Loucy (cell line): ENCODE measurements at regions not wholly inside any gene's neighbourhood (a gene's known extent, or its start where the extent isn't known, plus 50 kb on each side); places are given as distances from the start of the nearest gene placed in this dataset.

ENCODE experiments used
- H2AFZ ChIP-seq: fragments of 200-600 bp; sonication (generic); 2 replicates; pipeline ENCODE4 v1.6.0; 2016; ENCODE audit warnings: antibody characterized with exemption, mild to moderate bottlenecking, low read length, moderate library complexity
- H3F3A ChIP-seq: fragments of 200-600 bp; 2 replicates; pipeline ENCODE4 v1.6.0; 2016; ENCODE audit warnings: antibody characterized with exemption, low read depth, mild to moderate bottlenecking
- H3K27me3 ChIP-seq: fragments of 200-600 bp; sonication (generic); 2 replicates; pipeline ENCODE4 v1.6.1; 2014; ENCODE audit warnings: low read length, mild to moderate bottlenecking; ENCODE audit not compliant: insufficient read depth, poor library complexity, severe bottlenecking
- H3K36me3 ChIP-seq: fragments of 200-600 bp; sonication (generic); 2 replicates; pipeline ENCODE4 v1.6.1; 2016; ENCODE audit warnings: low read length; ENCODE audit not compliant: insufficient read depth
- H3K4me1 ChIP-seq: fragments of 200-600 bp; sonication (generic); 2 replicates; pipeline ENCODE4 v1.5.1; 2014; ENCODE audit warnings: low read length, mild to moderate bottlenecking; ENCODE audit not compliant: insufficient read depth, poor library complexity, severe bottlenecking
- H3K4me2 ChIP-seq: fragments of 200-600 bp; sonication (generic); 2 replicates; pipeline ENCODE4 v1.6.0; 2014; ENCODE audit warnings: antibody characterized with exemption, low read length, low read depth, mild to moderate bottlenecking; ENCODE audit not compliant: poor library complexity, severe bottlenecking
- H3K4me3 ChIP-seq: fragments of 200-600 bp; sonication (generic); 2 replicates; pipeline ENCODE4 v1.5.1; 2014; ENCODE audit warnings: low read length, mild to moderate bottlenecking, mixed read lengths; ENCODE audit not compliant: poor library complexity, severe bottlenecking
- H3K79me2 ChIP-seq: fragments of 200-600 bp; sonication (generic); 2 replicates; pipeline ENCODE4 v1.6.1; 2014; ENCODE audit warnings: low read length; ENCODE audit not compliant: insufficient read depth
- H3K9ac ChIP-seq: fragments of 200-600 bp; sonication (generic); 2 replicates; pipeline ENCODE4 v1.6.0; 2014; ENCODE audit warnings: mild to moderate bottlenecking, low read depth, low read length, moderate library complexity; ENCODE audit not compliant: poor library complexity, severe bottlenecking
- H3K9me2 ChIP-seq: fragments of 200-600 bp; sonication (generic); replicated peaks from 2 replicates; pipeline ENCODE4 v1.6.1; 2016; ENCODE audit warnings: low read depth, low read length, mixed read lengths
- H3K9me3 ChIP-seq: fragments of 200-600 bp; sonication (generic); 2 replicates; pipeline ENCODE4 v1.6.1; 2014; ENCODE audit warnings: mild to moderate bottlenecking, antibody characterized with exemption, low read length, low read depth; ENCODE audit not compliant: insufficient read depth
- H4K20me1 ChIP-seq: fragments of 200-600 bp; sonication (generic); 2 replicates; pipeline ENCODE4 v1.6.0; 2014; ENCODE audit warnings: antibody characterized with exemption, low read length, mild to moderate bottlenecking; ENCODE audit not compliant: insufficient read depth, poor library complexity, severe bottlenecking
- EZH2phosphoT487 ChIP-seq: fragments of 200-600 bp; IDR thresholded peaks from 2 replicates; pipeline ENCODE4 v1.6.1; 2018; ENCODE audit warnings: antibody characterized with exemption, mild to moderate bottlenecking, moderate library complexity, borderline replicate concordance
- TF ChIP-seq, protein P1 (sequence below): fragments of 200-600 bp; sonication (generic); conservative IDR thresholded peaks from 2 replicates; pipeline ENCODE4 v1.5.1; 2014; ENCODE audit warnings: mild to moderate bottlenecking, antibody characterized with exemption, low read length

DNA sequence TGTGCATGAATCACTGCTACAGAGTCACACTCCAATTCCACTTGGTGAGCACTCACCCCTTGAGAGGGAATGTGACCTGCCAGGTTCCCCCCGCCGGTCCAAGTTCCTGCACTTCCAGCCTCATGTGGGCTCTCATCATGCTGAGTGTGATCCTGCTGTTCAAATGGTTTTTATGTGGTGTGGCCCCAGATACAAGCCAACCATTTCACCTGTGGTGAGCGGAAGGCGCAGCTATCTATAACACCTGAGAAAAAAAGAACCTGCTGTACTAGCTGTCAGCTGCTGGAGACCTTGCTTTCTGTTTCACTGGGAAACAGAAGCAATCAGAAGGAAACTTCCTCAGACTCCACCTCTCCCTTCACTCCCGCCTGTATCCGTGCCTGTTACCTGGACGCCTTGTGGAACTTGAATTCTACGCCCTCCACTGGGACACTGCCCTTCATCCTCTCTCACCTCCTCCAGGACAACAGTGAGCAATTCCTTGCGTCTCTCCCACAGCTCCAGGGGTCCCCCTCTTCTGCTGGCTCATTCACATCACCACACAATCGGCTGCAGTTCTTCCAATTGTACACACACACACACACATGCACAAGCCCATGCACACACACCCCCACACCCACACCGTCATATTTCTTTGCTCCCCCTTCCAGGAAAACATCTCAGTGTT, 64.4 kb upstream of the RPL11 start:
- H2AFZ ChIP-seq, result no peak overlapping the region
- no peaks in the 10 kb centered on the region for H3K36me3 ChIP-seq
- H4K20me1 ChIP-seq, result no peaks in the 10 kb centered on the region
- no peak overlapping the region for H3K4me3 ChIP-seq
- H3K4me1 ChIP-seq, result peaks cover 5% of the 10 kb centered on the region
- TF ChIP-seq, protein P1, sequence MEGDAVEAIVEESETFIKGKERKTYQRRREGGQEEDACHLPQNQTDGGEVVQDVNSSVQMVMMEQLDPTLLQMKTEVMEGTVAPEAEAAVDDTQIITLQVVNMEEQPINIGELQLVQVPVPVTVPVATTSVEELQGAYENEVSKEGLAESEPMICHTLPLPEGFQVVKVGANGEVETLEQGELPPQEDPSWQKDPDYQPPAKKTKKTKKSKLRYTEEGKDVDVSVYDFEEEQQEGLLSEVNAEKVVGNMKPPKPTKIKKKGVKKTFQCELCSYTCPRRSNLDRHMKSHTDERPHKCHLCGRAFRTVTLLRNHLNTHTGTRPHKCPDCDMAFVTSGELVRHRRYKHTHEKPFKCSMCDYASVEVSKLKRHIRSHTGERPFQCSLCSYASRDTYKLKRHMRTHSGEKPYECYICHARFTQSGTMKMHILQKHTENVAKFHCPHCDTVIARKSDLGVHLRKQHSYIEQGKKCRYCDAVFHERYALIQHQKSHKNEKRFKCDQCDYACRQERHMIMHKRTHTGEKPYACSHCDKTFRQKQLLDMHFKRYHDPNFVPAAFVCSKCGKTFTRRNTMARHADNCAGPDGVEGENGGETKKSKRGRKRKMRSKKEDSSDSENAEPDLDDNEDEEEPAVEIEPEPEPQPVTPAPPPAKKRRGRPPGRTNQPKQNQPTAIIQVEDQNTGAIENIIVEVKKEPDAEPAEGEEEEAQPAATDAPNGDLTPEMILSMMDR, result no peak
- TF ChIP-seq EZH2phosphoT487, result no peak
- H3F3A ChIP-seq, result no peaks in the 10 kb centered on the region
- H3K79me2 ChIP-seq, result no peaks in the 10 kb centered on the region
- H3K4me2 ChIP-seq, result no peak overlapping the region
- H3K9me3 ChIP-seq, result no peaks in the 10 kb centered on the region
- H3K9me2 ChIP-seq, result no peaks in the 10 kb centered on the region
- no peak overlapping the region for H3K9ac ChIP-seq
- H3K27me3 ChIP-seq, result no peaks in the 10 kb centered on the region

DNA sequence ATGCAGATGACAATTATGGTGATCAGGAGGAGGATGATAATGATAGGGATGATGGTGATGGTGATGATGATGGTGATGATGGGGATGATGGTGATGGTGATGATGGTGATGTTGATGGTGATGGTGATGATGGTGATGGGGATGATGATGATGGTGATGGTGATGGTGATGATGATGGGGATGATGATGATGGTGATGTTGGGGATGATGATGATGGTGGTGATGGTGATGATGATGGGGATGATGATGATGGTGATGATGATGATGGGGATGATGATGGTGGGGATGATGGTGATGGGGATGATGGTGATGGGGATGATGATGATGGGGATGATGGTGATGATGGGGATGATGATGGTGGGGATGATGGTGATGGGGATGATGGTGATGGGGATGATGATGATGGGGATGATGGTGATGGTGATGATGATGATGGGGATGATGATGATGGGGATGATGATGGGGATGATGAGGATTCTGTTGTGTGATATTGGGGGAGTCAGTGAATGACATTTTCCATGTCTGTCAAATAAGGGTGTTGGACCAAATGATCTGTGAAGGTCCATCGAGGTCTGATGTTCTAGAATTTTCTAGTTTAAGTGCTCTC, 65.6 kb upstream of the RPL11 start:
- H3K36me3 ChIP-seq, result no peaks in the 10 kb centered on the region
- no peaks in the 10 kb centered on the region for H3K79me2 ChIP-seq
- no peak overlapping the region for H3K4me2 ChIP-seq
- TF ChIP-seq, protein P1, result no peak
- no peak for TF ChIP-seq EZH2phosphoT487
- H3F3A ChIP-seq, result no peaks in the 10 kb centered on the region
- no peak overlapping the region for H3K4me3 ChIP-seq
- no peaks in the 10 kb centered on the region for H3K9me2 ChIP-seq
- no peaks in the 10 kb centered on the region for H4K20me1 ChIP-seq
- no peaks in the 10 kb centered on the region for H3K27me3 ChIP-seq
- no peak overlapping the region for H3K9ac ChIP-seq
- no peak overlapping the region for H2AFZ ChIP-seq
- peaks cover 5% of the 10 kb centered on the region for H3K4me1 ChIP-seq
- H3K9me3 ChIP-seq, result no peaks in the 10 kb centered on the region

DNA sequence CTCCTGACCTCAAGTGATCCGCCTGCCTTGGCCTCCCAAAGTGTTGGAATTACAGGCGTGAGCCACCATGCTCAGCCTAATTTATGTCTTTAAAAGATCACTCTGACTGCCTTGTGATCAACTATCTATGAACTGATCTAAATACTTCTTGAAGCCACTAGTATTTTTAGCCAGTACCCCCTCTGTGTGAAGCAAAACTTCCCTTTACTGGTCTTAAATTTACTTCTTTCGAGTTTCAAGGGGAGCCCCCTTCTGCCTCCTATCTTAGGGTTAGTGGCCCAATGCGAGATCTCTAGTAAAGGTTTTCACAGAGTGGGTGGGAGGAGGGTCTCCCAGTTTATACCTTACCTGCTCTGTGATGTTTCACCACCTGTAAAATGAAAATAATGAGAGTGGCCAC, 66.1 kb upstream of the RPL11 start:
- Histone ChIP-seq H3K27me3 (no peaks in the 10 kb centered on the region), H3K9me3 (no peaks in the 10 kb centered on the region), H3K4me3 (no peak overlapping the region), H4K20me1 (no peaks in the 10 kb centered on the region), H3K36me3 (no peaks in the 10 kb centered on the region), H3K4me1 (peaks cover 10% of the 10 kb centered on the region), H3K79me2 (no peaks in the 10 kb centered on the region), H2AFZ (no peak overlapping the region), H3K9ac (no peak overlapping the region), H3F3A (no peaks in the 10 kb centered on the region), H3K9me2 (no peaks in the 10 kb centered on the region), H3K4me2 (no peak overlapping the region)
- TF ChIP-seq, protein P1, result no peak
